SJSA1 (cell line): ENCODE measurements at regions not wholly inside any gene's neighbourhood (a gene's known extent, or its start where the extent isn't known, plus 50 kb on each side); places are given as distances from the start of the nearest gene placed in this dataset.

ENCODE experiments used
- DNase-seq, 2 experiments: peaks; one replicate each; pipeline ENCODE4 v3.0.0-alpha.2; 2015 to 2020; ENCODE audit warnings: low spot score in 2 of 2, low read depth in 1 of 2
- H3K27ac ChIP-seq: fragments of 250-450 bp; sonication (Bioruptor Pico); 2 replicates; pipeline ENCODE4 v1.5.1; 2020; ENCODE audit warnings: mild to moderate bottlenecking, moderate library complexity
- H3K27me3 ChIP-seq: fragments of 250-450 bp; sonication (Bioruptor Pico); replicated peaks from 2 replicates; pipeline ENCODE4 v1.5.1; 2020; ENCODE audit warnings: mild to moderate bottlenecking, moderate library complexity
- H3K36me3 ChIP-seq: fragments of 250-450 bp; sonication (Bioruptor Pico); 2 replicates; pipeline ENCODE4 v1.5.1; 2020; ENCODE audit warnings: mild to moderate bottlenecking
- H3K4me1 ChIP-seq: fragments of 250-450 bp; sonication (Bioruptor Pico); replicated peaks from 2 replicates; pipeline ENCODE4 v1.6.1; 2021; ENCODE audit warnings: mild to moderate bottlenecking
- H3K4me3 ChIP-seq: fragments of 250-450 bp; sonication (Bioruptor Pico); 2 replicates; pipeline ENCODE4 v1.5.1; 2020; ENCODE audit warnings: mild to moderate bottlenecking
- H3K9me3 ChIP-seq: fragments of 250-450 bp; sonication (Bioruptor Pico); replicated peaks from 2 replicates; pipeline ENCODE4 v1.5.1; 2020; ENCODE audit warnings: mild to moderate bottlenecking

DNA sequence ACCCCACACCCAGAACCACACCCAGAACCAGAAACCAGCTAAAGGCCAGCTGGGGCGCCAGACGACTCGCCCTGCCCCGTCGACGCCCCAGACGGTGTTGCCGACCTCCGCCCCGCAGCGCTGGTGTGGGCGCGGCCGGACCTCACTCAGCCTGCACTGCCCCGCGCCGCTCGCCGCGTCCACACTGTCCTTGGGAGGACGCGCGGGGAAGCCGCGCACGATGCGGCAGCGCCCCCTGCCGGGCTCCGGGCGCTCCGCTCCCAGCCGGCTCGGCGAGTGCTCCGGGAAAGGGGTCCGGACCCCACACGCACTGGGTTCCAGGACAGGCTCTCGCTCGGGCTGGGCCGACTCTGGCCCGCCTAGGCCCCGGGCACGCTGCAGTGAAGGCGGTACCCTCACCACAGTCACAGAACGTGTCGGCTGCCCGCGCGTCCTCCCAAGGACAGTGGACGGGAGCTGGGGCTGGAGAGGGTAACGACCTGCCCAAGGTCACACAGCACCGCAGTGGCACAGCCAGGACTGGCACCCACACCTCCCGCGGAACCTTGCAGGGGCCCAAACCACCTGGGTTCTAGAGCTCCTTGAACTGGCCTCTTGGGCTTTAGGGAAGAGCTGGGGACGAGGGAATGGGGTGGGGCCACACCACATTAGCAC, 90.2 kb downstream of the DMRTA2 start:
- Histone ChIP-seq H3K27me3 (peaks cover 35% of the 10 kb centered on the region), H3K36me3 (no peaks in the 10 kb centered on the region), H3K27ac (no peak overlapping the region), H3K4me1 (peaks cover 8% of the 10 kb centered on the region), H3K9me3 (no peaks in the 10 kb centered on the region), H3K4me3 (peak overlapping the region; percentile 11)
- peak in 1 of 2 experiments; percentile 42 for DNase-seq

- H3K27ac ChIP-seq: no peak overlapping the region
- no peak for DNase-seq
Observed at GRCh38 chr1:50329332-50329932, 93.8 kb downstream of the DMRTA2 start.

GRCh38 chr1:50328552-50328951, 94.7 kb downstream of the DMRTA2 start:
- no peaks in the 10 kb centered on the region for H3K36me3 ChIP-seq
- no peak for DNase-seq
- H3K4me1 ChIP-seq: peaks cover 8% of the 10 kb centered on the region
- H3K9me3 ChIP-seq: no peaks in the 10 kb centered on the region
- H3K27me3 ChIP-seq: peaks cover 22% of the 10 kb centered on the region
- H3K4me3 ChIP-seq: no peak overlapping the region
- no peak overlapping the region for H3K27ac ChIP-seq

More at GRCh38 chr1:50329332-50329932, 93.8 kb downstream of the DMRTA2 start:
- peaks cover 30% of the 10 kb centered on the region for H3K27me3 ChIP-seq
- H3K4me3 ChIP-seq: no peak overlapping the region
- H3K9me3 ChIP-seq: no peaks in the 10 kb centered on the region
- no peaks in the 10 kb centered on the region for H3K36me3 ChIP-seq
- peaks cover 8% of the 10 kb centered on the region for H3K4me1 ChIP-seq

- DNase-seq: no peak
- Histone ChIP-seq H3K27me3 (peaks cover 9% of the 10 kb centered on the region; the same call in 1 of the 2 replicates), H3K27ac (no peak overlapping the region), H3K4me1 (no peaks in the 10 kb centered on the region), H3K36me3 (no peaks in the 10 kb centered on the region), H3K9me3 (no peaks in the 10 kb centered on the region), H3K4me3 (no peak overlapping the region)
Observed at GRCh38 chr1:50326026-50326425, 97.2 kb downstream of the DMRTA2 start.

DNA sequence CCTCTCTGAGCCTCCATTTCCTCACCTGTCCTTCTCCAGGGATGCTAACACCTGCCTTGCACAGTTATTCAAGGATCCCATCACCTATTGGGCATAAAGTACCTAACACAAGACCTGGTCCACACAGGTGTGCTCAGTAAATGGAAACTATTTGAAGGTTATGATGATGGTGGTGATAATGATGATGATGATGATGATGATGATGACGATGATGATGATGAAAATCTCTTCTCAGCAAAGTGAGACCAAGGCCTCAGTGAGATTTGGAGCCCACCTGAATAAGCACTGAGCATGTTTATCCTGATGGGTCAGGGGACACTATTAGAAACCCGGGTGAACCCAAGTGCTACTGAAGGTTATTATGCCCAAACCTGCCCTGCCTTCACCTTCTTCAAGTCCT, 100.7 kb downstream of the DMRTA2 start:
- no peaks in the 10 kb centered on the region for H3K27me3 ChIP-seq
- no peaks in the 10 kb centered on the region for H3K9me3 ChIP-seq
- H3K4me1 ChIP-seq: no peaks in the 10 kb centered on the region
- H3K36me3 ChIP-seq: no peaks in the 10 kb centered on the region
- DNase-seq: no peak
- no peak overlapping the region for H3K27ac ChIP-seq
- no peak overlapping the region for H3K4me3 ChIP-seq

GRCh38 chr1:50318428-50318827, 104.8 kb downstream of the DMRTA2 start:
- DNase-seq: no peak
- no peak overlapping the region for H3K4me3 ChIP-seq
- no peaks in the 10 kb centered on the region for H3K27me3 ChIP-seq
- no peaks in the 10 kb centered on the region for H3K4me1 ChIP-seq
- no peaks in the 10 kb centered on the region for H3K9me3 ChIP-seq
- H3K36me3 ChIP-seq: no peaks in the 10 kb centered on the region
- H3K27ac ChIP-seq: no peak overlapping the region

- Histone ChIP-seq H3K27me3 (no peaks in the 10 kb centered on the region), H3K36me3 (no peaks in the 10 kb centered on the region), H3K27ac (no peak overlapping the region), H3K9me3 (no peaks in the 10 kb centered on the region), H3K4me3 (no peak overlapping the region), H3K4me1 (no peaks in the 10 kb centered on the region)
- DNase-seq: no peak
Observed at GRCh38 chr1:50308878-50309277, 114.4 kb downstream of the DMRTA2 start.

GRCh38 chr1:50305808-50306207, 117.4 kb downstream of the DMRTA2 start:
- no peaks in the 10 kb centered on the region for H3K4me1 ChIP-seq
- no peak overlapping the region for H3K4me3 ChIP-seq
- H3K36me3 ChIP-seq: no peaks in the 10 kb centered on the region
- DNase-seq: no peak
- no peak overlapping the region for H3K27ac ChIP-seq
- 0 out of 2 replicates have a peak, but pooled peaks cover 2% of the 10 kb centered on the region for H3K27me3 ChIP-seq
- no peaks in the 10 kb centered on the region for H3K9me3 ChIP-seq

- Histone ChIP-seq H3K27ac (no peak overlapping the region), H3K27me3 (0 out of 2 replicates have a peak, but pooled peaks cover 2% of the 10 kb centered on the region), H3K9me3 (no peaks in the 10 kb centered on the region), H3K4me3 (no peak overlapping the region), H3K4me1 (no peaks in the 10 kb centered on the region), H3K36me3 (no peaks in the 10 kb centered on the region)
- no peak for DNase-seq
Observed at GRCh38 chr1:50300297-50300696, 122.9 kb downstream of the DMRTA2 start.

GRCh38 chr1:50295566-50295965, 127.7 kb downstream of the DMRTA2 start:
- no peaks in the 10 kb centered on the region for H3K36me3 ChIP-seq
- no peak for DNase-seq
- no peaks in the 10 kb centered on the region for H3K4me1 ChIP-seq
- H3K4me3 ChIP-seq: no peak overlapping the region
- H3K9me3 ChIP-seq: no peaks in the 10 kb centered on the region
- no peak overlapping the region for H3K27ac ChIP-seq
- H3K27me3 ChIP-seq: no peaks in the 10 kb centered on the region

GRCh38 chr1:50292276-50292675, 131.0 kb downstream of the DMRTA2 start:
- DNase-seq: no peak
- H3K4me3 ChIP-seq: no peak overlapping the region
- no peaks in the 10 kb centered on the region for H3K36me3 ChIP-seq
- H3K4me1 ChIP-seq: no peaks in the 10 kb centered on the region
- no peak overlapping the region for H3K27ac ChIP-seq
- H3K9me3 ChIP-seq: no peaks in the 10 kb centered on the region
- no peaks in the 10 kb centered on the region for H3K27me3 ChIP-seq

GRCh38 chr1:50289495-50289894, 133.7 kb downstream of the DMRTA2 start:
- no peak for DNase-seq
- Histone ChIP-seq H3K4me1 (no peaks in the 10 kb centered on the region), H3K4me3 (no peak overlapping the region), H3K27ac (no peak overlapping the region), H3K27me3 (no peaks in the 10 kb centered on the region), H3K9me3 (no peaks in the 10 kb centered on the region), H3K36me3 (no peaks in the 10 kb centered on the region)

GRCh38 chr1:50285994-50286393, 137.2 kb downstream of the DMRTA2 start:
- Histone ChIP-seq H3K36me3 (no peaks in the 10 kb centered on the region), H3K27ac (no peak overlapping the region), H3K27me3 (no peaks in the 10 kb centered on the region), H3K4me1 (no peaks in the 10 kb centered on the region), H3K4me3 (no peak overlapping the region), H3K9me3 (no peaks in the 10 kb centered on the region)
- DNase-seq: no peak

GRCh38 chr1:50279622-50280330, 143.5 kb downstream of the DMRTA2 start:
- H3K27ac ChIP-seq: no peak overlapping the region
- no peak for DNase-seq
- H3K4me3 ChIP-seq: no peak overlapping the region
- H3K27me3 ChIP-seq: 0 out of 2 replicates have a peak, but pooled peaks cover 5% of the 10 kb centered on the region
- no peaks in the 10 kb centered on the region for H3K36me3 ChIP-seq
- H3K9me3 ChIP-seq: no peaks in the 10 kb centered on the region
- no peaks in the 10 kb centered on the region for H3K4me1 ChIP-seq
